Gastrocnemius medialis (tissue), 4 donors: ENCODE measurements at regions not wholly inside any gene's neighbourhood (a gene's known extent, or its start where the extent isn't known, plus 50 kb on each side); places are given as distances from the start of the nearest gene placed in this dataset.

ENCODE experiments used
- POLR2A ChIP-seq, 2 donors: fragments of 450-650 bp; IDR thresholded peaks; one replicate each; pipeline ENCODE4 v1.6.1; 2017; ENCODE audit warnings: antibody characterized with exemption in 2 of 2, mild to moderate bottlenecking in 2 of 2, moderate library complexity in 2 of 2
- TF ChIP-seq, protein P1 (sequence below), 5 experiments: fragments of 450-650 bp in 3 of 5; fragments of 200-600 bp in 2 of 5; sonication (generic) in 2 of 5; IDR thresholded peaks in 4 of 5; conservative IDR thresholded peaks in 1 of 5; 1 replicate in 4 of 5; 2 replicates in 1 of 5; pipeline ENCODE4 v1.5.1; 2016 to 2019; ENCODE audit warnings: antibody characterized with exemption in 5 of 5, mild to moderate bottlenecking in 3 of 5, moderate library complexity in 3 of 5

DNA sequence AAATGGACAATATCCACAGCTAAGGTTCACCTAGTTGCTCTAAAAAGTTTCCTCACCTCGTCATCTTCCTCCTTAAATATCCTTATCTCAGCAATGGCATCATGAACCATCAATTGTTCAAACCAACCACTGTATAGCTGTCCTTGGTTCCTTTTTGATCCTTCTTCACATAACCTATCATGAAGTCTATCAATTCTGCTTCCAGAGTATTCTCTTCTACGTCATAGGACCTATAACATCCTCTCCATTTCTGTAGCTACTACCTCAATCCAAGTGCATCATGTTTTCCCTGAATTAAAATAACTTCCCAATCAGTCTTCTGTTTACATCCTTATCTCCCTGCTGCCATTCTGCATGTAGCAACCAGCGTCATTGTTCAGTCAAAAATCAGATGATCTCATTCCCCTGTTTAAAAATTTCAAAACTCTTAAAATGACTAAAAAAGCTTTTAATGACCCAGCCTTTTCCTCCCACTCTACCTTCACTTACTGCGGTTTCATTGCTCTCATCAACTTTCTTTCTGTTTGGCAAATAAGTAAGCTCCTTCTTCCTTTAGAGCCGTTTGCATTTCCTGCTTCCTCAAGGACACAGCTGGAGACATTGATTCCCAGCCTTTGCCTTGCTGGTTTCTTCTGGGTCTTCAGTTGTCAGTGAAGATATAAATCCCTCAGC, 223.9 kb upstream of the MIR17HG start:
- TF ChIP-seq, protein P1, sequence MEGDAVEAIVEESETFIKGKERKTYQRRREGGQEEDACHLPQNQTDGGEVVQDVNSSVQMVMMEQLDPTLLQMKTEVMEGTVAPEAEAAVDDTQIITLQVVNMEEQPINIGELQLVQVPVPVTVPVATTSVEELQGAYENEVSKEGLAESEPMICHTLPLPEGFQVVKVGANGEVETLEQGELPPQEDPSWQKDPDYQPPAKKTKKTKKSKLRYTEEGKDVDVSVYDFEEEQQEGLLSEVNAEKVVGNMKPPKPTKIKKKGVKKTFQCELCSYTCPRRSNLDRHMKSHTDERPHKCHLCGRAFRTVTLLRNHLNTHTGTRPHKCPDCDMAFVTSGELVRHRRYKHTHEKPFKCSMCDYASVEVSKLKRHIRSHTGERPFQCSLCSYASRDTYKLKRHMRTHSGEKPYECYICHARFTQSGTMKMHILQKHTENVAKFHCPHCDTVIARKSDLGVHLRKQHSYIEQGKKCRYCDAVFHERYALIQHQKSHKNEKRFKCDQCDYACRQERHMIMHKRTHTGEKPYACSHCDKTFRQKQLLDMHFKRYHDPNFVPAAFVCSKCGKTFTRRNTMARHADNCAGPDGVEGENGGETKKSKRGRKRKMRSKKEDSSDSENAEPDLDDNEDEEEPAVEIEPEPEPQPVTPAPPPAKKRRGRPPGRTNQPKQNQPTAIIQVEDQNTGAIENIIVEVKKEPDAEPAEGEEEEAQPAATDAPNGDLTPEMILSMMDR (IDR thresholded peaks at IDR 0.05 in 4 of 5, conservative IDR thresholded peaks at IDR 0.05 in 1 of 5), result no peak
- no peak for TF ChIP-seq POLR2A (IDR thresholded peaks at IDR 0.05)
